ENCODE measurements at regions not wholly inside any gene's neighbourhood (a gene's known extent, or its start where the extent isn't known, plus 50 kb on each side); places are given as distances from the start of the nearest gene placed in this dataset.

GRCh38 chr14:26775765-26776563, 178.1 kb upstream of the NOVA1 start:
- no peak for TF ChIP-seq MYC (IDR thresholded peaks at IDR 0.05; ENCODE audit: low read depth, low read length)
- no peak for TF ChIP-seq CTCF (IDR thresholded peaks at IDR 0.05; ENCODE audit: low read depth, low read length)
- TF ChIP-seq MAX (IDR thresholded peaks at IDR 0.05; ENCODE audit: low read depth, low read length), result no peak
- TF ChIP-seq POLR2A (IDR thresholded peaks at IDR 0.05; ENCODE audit: extremely low read depth, insufficient read length), result no peak
- no peak for DNase-seq (ENCODE audit: low read depth)
- no peak overlapping the region for H3K4me3 ChIP-seq (ENCODE audit: low read depth, low read length)

- DNase-seq (ENCODE audit: low read depth), result no peak
- no peak overlapping the region for H3K4me3 ChIP-seq (ENCODE audit: low read depth, low read length)
- TF ChIP-seq MAX (IDR thresholded peaks at IDR 0.05; ENCODE audit: low read depth, low read length) (no peak), MYC (IDR thresholded peaks at IDR 0.05; ENCODE audit: low read depth, low read length) (no peak), CTCF (IDR thresholded peaks at IDR 0.05; ENCODE audit: low read depth, low read length) (no peak), POLR2A (IDR thresholded peaks at IDR 0.05; ENCODE audit: extremely low read depth, insufficient read length) (no peak)
Measured at GRCh38 chr14:26791117-26791806, 193.4 kb upstream of the NOVA1 start.

GRCh38 chr14:26794731-26795130, 196.9 kb upstream of the NOVA1 start:
- DNase-seq (ENCODE audit: low read depth), result no peak
- TF ChIP-seq MAX (IDR thresholded peaks at IDR 0.05; ENCODE audit: low read depth, low read length), result no peak
- no peak for TF ChIP-seq POLR2A (IDR thresholded peaks at IDR 0.05; ENCODE audit: extremely low read depth, insufficient read length)
- no peak for TF ChIP-seq CTCF (IDR thresholded peaks at IDR 0.05; ENCODE audit: low read depth, low read length)
- no peak for TF ChIP-seq MYC (IDR thresholded peaks at IDR 0.05; ENCODE audit: low read depth, low read length)
- H3K4me3 ChIP-seq (ENCODE audit: low read depth, low read length), result no peak overlapping the region

- no peak overlapping the region for H3K4me3 ChIP-seq (ENCODE audit: low read depth, low read length)
- no peak for TF ChIP-seq POLR2A (IDR thresholded peaks at IDR 0.05; ENCODE audit: extremely low read depth, insufficient read length)
- TF ChIP-seq MAX (IDR thresholded peaks at IDR 0.05; ENCODE audit: low read depth, low read length), result no peak
- no peak for TF ChIP-seq CTCF (IDR thresholded peaks at IDR 0.05; ENCODE audit: low read depth, low read length)
- TF ChIP-seq MYC (IDR thresholded peaks at IDR 0.05; ENCODE audit: low read depth, low read length), result no peak
Measured at GRCh38 chr14:26808407-26808806, 210.6 kb upstream of the NOVA1 start.

GRCh38 chr14:26810631-26811030, 212.8 kb upstream of the NOVA1 start:
- no peak overlapping the region for H3K4me3 ChIP-seq (ENCODE audit: low read depth, low read length)
- DNase-seq (ENCODE audit: low read depth), result no peak
- TF ChIP-seq CTCF (IDR thresholded peaks at IDR 0.05; ENCODE audit: low read depth, low read length) (no peak), POLR2A (IDR thresholded peaks at IDR 0.05; ENCODE audit: extremely low read depth, insufficient read length) (no peak), MYC (IDR thresholded peaks at IDR 0.05; ENCODE audit: low read depth, low read length) (no peak), MAX (IDR thresholded peaks at IDR 0.05; ENCODE audit: low read depth, low read length) (no peak)

More at GRCh38 chr14:26808407-26808806, 210.6 kb upstream of the NOVA1 start:
- no peak for DNase-seq (ENCODE audit: low read depth)
